ENCODE measurements at regions not wholly inside any gene's neighbourhood (a gene's known extent, or its start where the extent isn't known, plus 50 kb on each side); places are given as distances from the start of the nearest gene placed in this dataset.

GRCh38 chr7:94094298-94094697 lies 90.1 kb upstream of the BET1 start:
- H3K4me3 ChIP-seq (ENCODE audit: insufficient read depth, low read depth, low read length) = no peak overlapping the region
- no peak overlapping the region for H4K8ac ChIP-seq (ENCODE audit: low read depth in 2 of 2, low read length in 2 of 2)
- no peak overlapping the region for H3K27ac ChIP-seq (ENCODE audit: insufficient read depth, low read length)
- H3K23ac ChIP-seq (ENCODE audit: low read depth, low read length) = no peak overlapping the region
- in situ Hi-C loops (cut with MboI; ENCODE audit: low sequenced_read_pairs) (no loop called here), dilution Hi-C loops (cut with HindIII; ENCODE audit: low sequenced_read_pairs, unreplicated experiment) (no loop called here), intact Hi-C loops (cut with micrococcal nuclease) (no loop called here)
- no peak overlapping the region for H3K56ac ChIP-seq (ENCODE audit: extremely low read depth, insufficient read depth, low read length)
- POLR2A ChIA-PET (ENCODE audit: unreplicated experiment) = no interaction called here
- no peak overlapping the region for H3K9ac ChIP-seq (ENCODE audit: low read depth, low read length)
- no peak overlapping the region for H3K4me2 ChIP-seq (ENCODE audit: low read depth, low read length)
- CTCF ChIA-PET = no interaction called here
- WGBS, 2 experiments (ENCODE audit: extremely low coverage in 2 of 2, insufficient read length in 1 of 2) = no CpG with 5 or more reads among the region's 1 CpG
- H2BK15ac ChIP-seq (ENCODE audit: low read depth, low read length) = no peak overlapping the region
- H3K4ac ChIP-seq (ENCODE audit: low read depth, low read length) = no peak overlapping the region
- TF ChIP-seq MAZ (IDR thresholded peaks at IDR 0.05; ENCODE audit: borderline replicate concordance, low read depth, low read length) = no peak
- H2AK9ac ChIP-seq (replicated peaks; ENCODE audit: low read depth, low read length, poor library complexity) = no peak overlapping the region
- 0 out of 2 replicates have a peak, but pooled peaks cover 3% of the 10 kb centered on the region for H3K9me1 ChIP-seq (ENCODE audit: insufficient read depth, low read length)
- H3K9me3 ChIP-seq (ENCODE audit: control insufficient read depth, insufficient read depth, low read length) = no peaks in the 10 kb centered on the region
- H3K14ac ChIP-seq (replicated peaks; ENCODE audit: low read depth, low read length) = no peak overlapping the region
- H4K5ac ChIP-seq (ENCODE audit: low read depth, low read length) = no peak overlapping the region
- no peak overlapping the region for H2AFZ ChIP-seq (replicated peaks; ENCODE audit: low read length, poor library complexity)
- H3K36me3 ChIP-seq (ENCODE audit: control insufficient read depth, insufficient read depth, low read length) = no peaks in the 10 kb centered on the region
- no peak for ATAC-seq (ENCODE audit: low read depth)
- no peak overlapping the region for H2AK5ac ChIP-seq (ENCODE audit: low read depth, low read length)
- no peaks in the 10 kb centered on the region for H4K20me1 ChIP-seq (ENCODE audit: insufficient read depth, low read length)
- H4K91ac ChIP-seq (ENCODE audit: insufficient read depth, low read depth, low read length) = no peak overlapping the region
- no TSS peak for BruUV-seq (replicated peaks)
- no peak overlapping the region for H2BK5ac ChIP-seq (ENCODE audit: low read depth, low read length, poor library complexity, severe bottlenecking)
- H3K27me3 ChIP-seq (ENCODE audit: control insufficient read depth, insufficient read depth, low read length) = no peaks in the 10 kb centered on the region
- H2BK120ac ChIP-seq (ENCODE audit: low read depth, low read length) = no peak overlapping the region
- H2BK20ac ChIP-seq (ENCODE audit: low read depth, low read length) = no peak overlapping the region
- no peaks in the 10 kb centered on the region for H3K79me1 ChIP-seq (ENCODE audit: low read depth in 1 of 2, low read length in 2 of 2)
- H3K4me1 ChIP-seq (ENCODE audit: control insufficient read depth, insufficient read depth, low read length) = peaks cover 4% of the 10 kb centered on the region; the same call in 1 of the 2 replicates
- no peak for DNase-seq
- H3K18ac ChIP-seq (ENCODE audit: low read depth, low read length) = no peak overlapping the region

Measured in IMR-90 (cell line).